ENCODE measurements at regions not wholly inside any gene's neighbourhood (a gene's known extent, or its start where the extent isn't known, plus 50 kb on each side); places are given as distances from the start of the nearest gene placed in this dataset.

- TF ChIP-seq POLR2A (IDR thresholded peaks at IDR 0.05; ENCODE audit: low read depth, low read length) (no peak), POLR2AphosphoS5 (IDR thresholded peaks at IDR 0.05; ENCODE audit: low read depth, low read length) (no peak)
Observed at GRCh38 chr18:55877321-55877720, 289.3 kb upstream of the TCF4 start.

Measured in GM12891 (cell line).